HG02870 (cell line): ENCODE measurements at regions not wholly inside any gene's neighbourhood (a gene's known extent, or its start where the extent isn't known, plus 50 kb on each side); places are given as distances from the start of the nearest gene placed in this dataset.

Experiments
- ATAC-seq: cut with Tn5 transposase; IDR thresholded peaks from one replicate; pipeline ENCODE4 v1.9.1; 2021; ENCODE audit warnings: mild to moderate bottlenecking, moderate library complexity; ENCODE audit not compliant: unreplicated experiment

- no peak for ATAC-seq
Measured at GRCh38 chr10:129416155-129416554, 50.9 kb upstream of the MGMT start.

GRCh38 chr10:129416956-129417765 is 49.9 kb upstream of the MGMT start:
- no peak for ATAC-seq
